ENCODE measurements at regions not wholly inside any gene's neighbourhood (a gene's known extent, or its start where the extent isn't known, plus 50 kb on each side); places are given as distances from the start of the nearest gene placed in this dataset.

DNA sequence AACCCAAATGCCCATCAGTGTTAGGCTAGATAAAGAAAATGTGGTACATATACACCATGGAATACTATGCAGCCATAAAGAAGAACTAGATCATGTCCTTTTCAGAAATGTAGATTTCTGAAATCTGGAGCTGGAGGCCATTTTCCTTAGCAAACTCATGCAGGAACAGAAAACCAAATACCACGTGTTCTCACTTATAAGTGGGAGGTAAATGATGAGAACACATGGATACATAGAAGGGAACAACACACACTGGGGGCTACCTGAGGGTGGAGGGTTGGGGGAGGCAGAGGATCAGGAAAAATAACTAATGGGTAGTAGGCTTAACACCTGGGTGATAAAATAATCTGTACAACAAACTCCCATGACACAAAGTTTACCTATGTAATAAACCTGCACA is 153.5 kb upstream of the PRNP start:
- no peak for TF ChIP-seq POLR2AphosphoS5 (IDR thresholded peaks at IDR 0.05; ENCODE audit: low read depth, low read length)
- no peak for TF ChIP-seq POLR2A (IDR thresholded peaks at IDR 0.05; ENCODE audit: low read depth, low read length)
- TF ChIP-seq PAX5 (IDR thresholded peaks at IDR 0.05; ENCODE audit: insufficient read depth, low read length, severe bottlenecking): no peak
- no peak for TF ChIP-seq SPI1 (IDR thresholded peaks at IDR 0.05; ENCODE audit: low read depth, low read length)
- TF ChIP-seq POU2F2 (IDR thresholded peaks at IDR 0.05; ENCODE audit: low read depth, low read length): no peak
- no peak for TF ChIP-seq TAF1 (IDR thresholded peaks at IDR 0.05; ENCODE audit: low read depth, low read length)
